OCI-LY7 (cell line): ENCODE measurements at regions not wholly inside any gene's neighbourhood (a gene's known extent, or its start where the extent isn't known, plus 50 kb on each side); places are given as distances from the start of the nearest gene placed in this dataset.

ENCODE experiments used
- BruUV-seq: library from RNA; stranded (reverse); fragments of 400-500 nt; replicated peaks from 2 replicates; lab custom pipeline; 2021; lab: Mats Ljungman, UMichigan
- CTCF ChIA-PET: fragments of 300-600 bp; sonication (Branson Sonifier 250); formaldehyde crosslinking; loops from one replicate; lab custom pipeline; 2022; ENCODE audit warnings: antibody characterized with exemption; ENCODE audit not compliant: unreplicated experiment; lab: Charles Lee
- POLR2A ChIA-PET: fragments of 300-600 bp; sonication (Branson Sonifier 250); formaldehyde crosslinking; loops from one replicate; lab custom pipeline; 2022; ENCODE audit warnings: antibody characterized with exemption; lab: Charles Lee
- DNase-seq: peaks from one replicate; pipeline ENCODE4 v3.0.0-alpha.2; 2015; ENCODE audit warnings: low spot score
- H2AFZ ChIP-seq: fragments of 200-600 bp; sonication (generic), shearing (Covaris generic); 2 replicates; pipeline ENCODE4 v1.6.1; 2014; ENCODE audit warnings: mild to moderate bottlenecking, antibody characterized with exemption, low read length, moderate library complexity
- H3K27ac ChIP-seq: fragments of 200-600 bp; sonication (generic); 2 replicates; pipeline ENCODE4 v1.5.1; 2014; ENCODE audit warnings: mixed run types, low read depth, mild to moderate bottlenecking, moderate library complexity, low read length, inconsistent platforms; ENCODE audit not compliant: poor library complexity, severe bottlenecking
- H3K36me3 ChIP-seq: fragments of 200-600 bp; sonication (generic); 2 replicates; pipeline ENCODE4 v1.6.1; 2014; ENCODE audit warnings: mild to moderate bottlenecking, antibody characterized with exemption, low read length, moderate library complexity, mixed read lengths; ENCODE audit not compliant: insufficient read depth
- H3K4me1 ChIP-seq: fragments of 200-600 bp; sonication (generic); 2 replicates; pipeline ENCODE4 v1.5.1; 2014; ENCODE audit warnings: mild to moderate bottlenecking, low read length; ENCODE audit not compliant: insufficient read depth, poor library complexity, severe bottlenecking
- H3K4me2 ChIP-seq: fragments of 200-600 bp; sonication (generic); 2 replicates; pipeline ENCODE4 v1.6.1; 2014; ENCODE audit warnings: mild to moderate bottlenecking, low read length
- H3K4me3 ChIP-seq: fragments of 200-600 bp; sonication (generic); 2 replicates; pipeline ENCODE4 v1.5.1; 2014; ENCODE audit warnings: mild to moderate bottlenecking, low read depth, low read length; ENCODE audit not compliant: poor library complexity, severe bottlenecking
- H3K79me2 ChIP-seq: fragments of 200-600 bp; sonication (generic); 2 replicates; pipeline ENCODE4 v1.6.1; 2016; ENCODE audit warnings: low read depth, mild to moderate bottlenecking, low read length, moderate library complexity, mixed read lengths; ENCODE audit not compliant: insufficient read depth
- H3K9me2 ChIP-seq: fragments of 200-600 bp; sonication (generic); 2 replicates; pipeline ENCODE4 v1.6.1; 2016; ENCODE audit warnings: mild to moderate bottlenecking, low read length, mixed read lengths; ENCODE audit not compliant: insufficient read depth
- H3K9me3 ChIP-seq: fragments of 200-600 bp; sonication (generic); 2 replicates; pipeline ENCODE4 v1.6.1; 2014; ENCODE audit warnings: mild to moderate bottlenecking, mixed run types, low read length, mixed read lengths
- H4K20me1 ChIP-seq: fragments of 200-600 bp; sonication (generic); 2 replicates; pipeline ENCODE4 v1.6.1; 2014; ENCODE audit warnings: mild to moderate bottlenecking, antibody characterized with exemption, low read length, moderate library complexity, mixed read lengths; ENCODE audit not compliant: insufficient read depth
- EZH2phosphoT487 ChIP-seq: fragments of 200-600 bp; sonication (generic); IDR thresholded peaks from 2 replicates; pipeline ENCODE4 v1.6.1; 2018; ENCODE audit warnings: low read depth, borderline replicate concordance, mild to moderate bottlenecking, mixed run types, antibody characterized with exemption, low read length, moderate library complexity, mixed read lengths
- intact Hi-C: fragments of 100-400 bp; cut with micrococcal nuclease; formaldehyde crosslinking; loops from one replicate; pipeline ENCODE4 v1.10.0; 2022; ENCODE audit not compliant: unreplicated experiment
- TF ChIP-seq, protein P1 (sequence below): fragments of 200-600 bp; sonication (generic); conservative IDR thresholded peaks from 2 replicates; pipeline ENCODE4 v1.5.1; 2014; ENCODE audit warnings: mild to moderate bottlenecking, antibody characterized with exemption, low read length, moderate library complexity, mixed read lengths

DNA sequence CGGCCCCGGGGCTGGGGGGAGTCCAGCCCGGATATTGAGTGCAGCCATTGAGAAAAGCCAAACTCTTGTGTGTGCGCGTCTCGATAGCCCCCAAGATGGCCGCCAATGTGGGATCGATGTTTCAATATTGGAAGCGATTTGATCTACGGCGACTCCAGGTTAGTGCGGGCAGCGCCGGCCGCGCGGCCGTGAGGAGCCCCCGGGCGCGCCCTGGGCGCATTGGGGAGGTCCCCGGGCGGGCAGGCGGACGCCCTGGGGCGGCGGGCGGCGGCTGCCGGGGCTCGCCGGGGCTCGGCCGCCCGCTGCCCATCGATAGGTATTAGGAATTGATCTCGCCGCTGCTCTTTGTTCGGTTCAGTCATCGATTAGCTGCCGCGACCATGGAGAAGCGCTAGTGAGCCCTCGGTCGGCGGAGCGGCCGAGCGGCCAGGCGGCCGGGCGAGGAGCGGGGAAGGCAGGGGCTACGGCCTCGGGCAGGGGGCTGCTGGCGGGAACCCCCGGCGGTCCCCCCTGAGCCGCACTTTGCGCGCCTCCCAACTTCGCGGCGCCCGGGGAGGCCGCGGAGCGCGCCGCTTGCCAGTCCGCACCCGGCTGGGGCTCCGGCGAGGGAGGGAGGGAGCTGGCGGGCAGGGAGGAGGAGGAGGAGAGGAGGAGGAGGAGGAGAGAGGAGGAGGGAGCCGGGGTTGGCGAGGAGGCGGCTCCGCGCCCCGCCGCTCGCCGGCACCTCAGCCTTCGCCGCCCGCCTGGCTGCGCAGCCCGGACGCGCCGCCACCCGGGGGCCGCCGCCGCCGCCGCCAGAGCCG, 113.9 kb upstream of the MYL2 start, which contains the start of gene CUX2:
CUX2 (plus strand) TSS at position 83 of the 803 bp plus-strand sequence.
- no peak within 1 kb of the TSS for H3K27ac ChIP-seq
- intact Hi-C loops = no loop called here
- no TSS peak for BruUV-seq
- no peak within 1 kb of the TSS for H3K4me2 ChIP-seq
- no peaks in the 10 kb centered on the region for H3K9me3 ChIP-seq
- H3K4me3 ChIP-seq = no peak within 1 kb of the TSS
- no peaks in the 10 kb centered on the region for H3K9me2 ChIP-seq
- TF ChIP-seq, protein P1, sequence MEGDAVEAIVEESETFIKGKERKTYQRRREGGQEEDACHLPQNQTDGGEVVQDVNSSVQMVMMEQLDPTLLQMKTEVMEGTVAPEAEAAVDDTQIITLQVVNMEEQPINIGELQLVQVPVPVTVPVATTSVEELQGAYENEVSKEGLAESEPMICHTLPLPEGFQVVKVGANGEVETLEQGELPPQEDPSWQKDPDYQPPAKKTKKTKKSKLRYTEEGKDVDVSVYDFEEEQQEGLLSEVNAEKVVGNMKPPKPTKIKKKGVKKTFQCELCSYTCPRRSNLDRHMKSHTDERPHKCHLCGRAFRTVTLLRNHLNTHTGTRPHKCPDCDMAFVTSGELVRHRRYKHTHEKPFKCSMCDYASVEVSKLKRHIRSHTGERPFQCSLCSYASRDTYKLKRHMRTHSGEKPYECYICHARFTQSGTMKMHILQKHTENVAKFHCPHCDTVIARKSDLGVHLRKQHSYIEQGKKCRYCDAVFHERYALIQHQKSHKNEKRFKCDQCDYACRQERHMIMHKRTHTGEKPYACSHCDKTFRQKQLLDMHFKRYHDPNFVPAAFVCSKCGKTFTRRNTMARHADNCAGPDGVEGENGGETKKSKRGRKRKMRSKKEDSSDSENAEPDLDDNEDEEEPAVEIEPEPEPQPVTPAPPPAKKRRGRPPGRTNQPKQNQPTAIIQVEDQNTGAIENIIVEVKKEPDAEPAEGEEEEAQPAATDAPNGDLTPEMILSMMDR = no peak
- TF ChIP-seq EZH2phosphoT487 = no peak
- no peaks in the 10 kb centered on the region for H4K20me1 ChIP-seq
- CTCF ChIA-PET = no interaction called here
- peaks cover 16% of the 10 kb centered on the region for H3K4me1 ChIP-seq
- POLR2A ChIA-PET = no interaction called here
- no peak within 1 kb of the TSS for H2AFZ ChIP-seq
- DNase-seq = no peak
- no peaks in the 10 kb centered on the region for H3K79me2 ChIP-seq
- no peaks in the 10 kb centered on the region for H3K36me3 ChIP-seq

DNA sequence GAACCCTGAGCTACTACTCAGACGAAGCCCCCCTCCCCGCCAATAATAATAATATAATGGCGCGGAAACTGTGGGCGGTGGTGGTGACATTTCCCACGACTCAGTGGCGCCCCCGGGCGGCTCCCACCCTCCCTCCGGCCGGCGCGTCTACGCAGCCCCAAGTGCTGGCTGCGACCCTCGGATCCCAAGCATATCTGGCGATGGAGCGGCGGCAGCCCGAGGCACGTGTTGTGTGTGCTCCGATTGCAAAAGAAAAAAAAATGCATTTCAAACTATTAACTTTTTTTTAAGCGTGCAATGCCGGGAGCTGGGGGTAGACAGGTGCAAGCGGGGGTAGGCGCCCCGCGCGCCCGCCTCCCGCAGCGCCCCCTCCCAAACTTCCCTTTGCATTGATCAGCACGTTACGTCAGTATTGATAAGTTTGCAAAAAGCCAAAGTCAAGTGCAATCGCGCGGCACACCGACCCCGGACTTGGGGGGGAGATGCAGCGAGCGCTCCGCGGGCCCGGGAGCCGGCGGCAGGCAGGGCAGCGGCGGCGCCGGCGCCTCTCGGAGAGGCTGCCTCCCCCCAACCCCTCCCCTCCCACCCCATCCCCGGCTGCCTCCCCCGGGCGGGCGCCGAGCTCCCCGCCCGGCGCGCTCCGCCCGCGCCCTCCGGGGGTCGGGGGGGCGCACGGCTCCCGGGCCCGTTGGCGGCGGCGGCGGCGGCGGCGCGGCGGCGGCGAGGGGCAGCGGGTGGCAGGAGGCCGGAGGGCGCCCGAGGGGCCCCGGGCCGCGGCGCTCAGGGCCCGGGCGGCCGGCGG, 113.1 kb upstream of the MYL2 start:
- TF ChIP-seq, protein P1 = peak; percentile 48
- TF ChIP-seq EZH2phosphoT487 = no peak
- ChIA-PET POLR2A (interaction anchor here (0.6 kb wide), 1 partner anchor 536 kb away, joined by 3 read pairs; no protein-coding TSS in a partner anchor), CTCF (no interaction called here)
- Histone ChIP-seq H3K4me2 (no peak overlapping the region), H3K27ac (no peak overlapping the region), H3K4me3 (no peak overlapping the region), H3K79me2 (no peaks in the 10 kb centered on the region), H4K20me1 (no peaks in the 10 kb centered on the region), H2AFZ (no peak overlapping the region), H3K9me2 (no peaks in the 10 kb centered on the region), H3K9me3 (no peaks in the 10 kb centered on the region), H3K4me1 (peaks cover 8% of the 10 kb centered on the region), H3K36me3 (no peaks in the 10 kb centered on the region)
- no TSS peak for BruUV-seq
- no peak for DNase-seq
- intact Hi-C loops = no loop called here

DNA sequence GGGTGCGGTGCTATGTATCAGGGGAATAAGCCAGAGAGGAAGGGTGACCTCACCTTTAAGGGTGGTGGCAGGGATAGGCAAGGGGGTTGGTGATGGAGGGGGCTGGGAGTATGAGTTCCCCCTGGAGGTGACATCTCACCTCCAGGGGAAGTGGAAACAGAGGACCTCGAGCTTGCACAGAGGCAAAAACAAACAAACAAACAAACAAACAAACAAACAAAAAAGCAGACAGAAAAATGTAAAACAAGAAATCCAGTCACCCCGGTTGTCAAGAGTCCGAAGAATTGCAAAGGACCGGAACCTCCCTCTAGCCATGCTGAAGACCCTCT, 112.2 kb upstream of the MYL2 start:
- Histone ChIP-seq H3K4me2 (no peak overlapping the region), H3K27ac (no peak overlapping the region), H3K4me1 (peaks cover 4% of the 10 kb centered on the region), H3K9me2 (no peaks in the 10 kb centered on the region), H3K36me3 (no peaks in the 10 kb centered on the region), H2AFZ (no peak overlapping the region), H3K9me3 (no peaks in the 10 kb centered on the region), H3K79me2 (no peaks in the 10 kb centered on the region), H4K20me1 (no peaks in the 10 kb centered on the region), H3K4me3 (no peak overlapping the region)
- ChIA-PET CTCF (no interaction called here), POLR2A (interaction anchor here (0.6 kb wide), 1 partner anchor 535 kb away, joined by 3 read pairs; no protein-coding TSS in a partner anchor)
- no peak for DNase-seq
- intact Hi-C loops = no loop called here
- no peak for TF ChIP-seq EZH2phosphoT487
- no TSS peak for BruUV-seq
